ENCODE measurements at regions not wholly inside any gene's neighbourhood (a gene's known extent, or its start where the extent isn't known, plus 50 kb on each side); places are given as distances from the start of the nearest gene placed in this dataset.
"Not testable (repeated sequence)": the region's sequence is repeated elsewhere in the genome, so short reads cannot be mapped to it uniquely, and the experiment has no call there.

GRCh38 chr16:59552164-59552563, 818.0 kb upstream of the GOT2 start:
- no peak for DNase-seq (ENCODE audit: low read depth in 2 of 2)

- no peak for DNase-seq (ENCODE audit: low read depth in 2 of 2)
Measured at GRCh38 chr16:59545721-59546120, 811.6 kb upstream of the GOT2 start.

- no peak for DNase-seq (ENCODE audit: low read depth in 2 of 2)
Measured at GRCh38 chr16:59543641-59544040, 809.5 kb upstream of the GOT2 start.

- no peak for DNase-seq (ENCODE audit: low read depth in 2 of 2)
Measured at GRCh38 chr16:59540621-59541020, 806.5 kb upstream of the GOT2 start.

- no peak for DNase-seq (ENCODE audit: low read depth in 2 of 2)
Measured at GRCh38 chr16:59535298-59535697, 801.2 kb upstream of the GOT2 start.

DNA sequence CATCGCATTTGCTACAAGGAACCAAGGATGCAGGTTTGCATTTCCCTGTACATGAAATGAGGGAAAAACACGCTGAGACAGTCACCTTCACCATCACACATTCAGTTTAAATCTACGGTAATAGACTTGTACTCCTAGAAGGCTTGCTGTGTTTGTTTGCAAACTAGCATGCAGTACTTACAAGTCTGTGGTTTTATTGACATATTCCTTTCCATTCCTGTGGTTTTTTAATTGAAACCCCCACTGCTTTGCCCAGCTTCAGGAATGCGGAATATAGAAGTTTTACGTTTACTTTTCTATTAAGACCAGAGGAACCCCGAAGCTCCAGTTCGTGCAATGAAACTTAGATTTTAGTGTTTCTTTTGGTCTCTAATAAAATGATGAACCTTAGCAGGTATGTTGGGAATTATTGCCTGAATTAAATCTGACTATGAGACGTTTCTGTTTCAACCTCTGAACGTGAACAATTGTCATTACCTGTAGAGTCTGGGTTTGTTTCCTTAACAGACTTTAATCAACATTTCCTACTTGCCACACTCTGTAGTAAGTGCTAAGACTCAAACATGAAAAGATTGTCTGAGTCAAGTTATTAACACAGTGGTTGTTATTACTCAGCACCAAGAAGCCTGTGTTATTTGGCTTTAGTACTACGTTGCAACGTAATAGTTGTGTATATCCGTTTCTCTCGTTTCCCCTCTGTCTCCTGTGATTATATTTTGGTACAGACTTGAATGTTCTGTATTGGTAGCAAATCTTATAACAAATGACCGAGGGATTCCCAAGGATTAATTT, 793.3 kb upstream of the GOT2 start:
- no peak for DNase-seq (ENCODE audit: low read depth in 2 of 2)

GRCh38 chr16:59522826-59523225, 788.7 kb upstream of the GOT2 start:
- no peak for DNase-seq (ENCODE audit: low read depth in 2 of 2)

DNA sequence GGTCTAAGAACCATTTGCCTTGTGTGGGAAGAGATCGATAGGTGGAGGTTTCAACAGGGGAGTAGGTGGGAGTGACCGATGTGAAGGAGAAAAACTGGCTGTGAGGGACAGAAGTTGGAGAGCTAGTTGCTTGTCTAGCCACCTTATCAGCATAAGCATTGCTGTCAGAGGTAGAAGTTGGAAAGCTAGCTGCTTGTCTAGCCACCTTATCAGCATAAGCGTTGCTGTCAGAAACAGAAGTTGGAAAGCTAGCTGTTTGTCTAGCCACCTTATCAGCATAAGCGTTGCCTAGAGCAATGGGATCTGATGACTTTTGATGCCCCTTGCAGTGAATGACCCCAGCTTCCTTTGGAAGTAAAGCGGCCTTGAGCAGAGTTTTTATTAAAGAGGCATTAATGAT, 784.6 kb upstream of the GOT2 start:
- DNase-seq (ENCODE audit: low read depth in 2 of 2), result not testable (repeated sequence)

- no peak for DNase-seq (ENCODE audit: low read depth in 2 of 2)
Measured at GRCh38 chr16:59514651-59515050, 780.5 kb upstream of the GOT2 start.

DNA sequence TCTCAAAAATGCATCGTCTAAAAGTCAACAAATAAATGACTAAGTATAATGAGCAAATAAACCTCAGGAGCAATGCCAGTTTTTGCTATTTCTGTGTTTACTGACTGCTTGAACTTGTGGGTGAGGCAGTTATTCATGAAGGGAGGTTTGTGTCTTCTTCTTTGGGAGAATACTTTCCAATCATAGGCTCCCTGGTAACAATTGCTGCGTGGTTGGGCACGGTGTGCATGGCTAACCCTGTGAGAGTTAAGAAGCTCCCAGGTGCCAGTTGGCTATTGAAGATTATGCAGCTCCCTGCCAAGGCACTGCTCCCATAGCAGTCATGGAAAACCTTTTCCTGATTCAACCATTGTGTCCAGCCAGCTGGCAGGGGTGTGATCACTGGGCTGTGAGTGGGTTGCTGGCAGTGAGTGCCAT, 775.9 kb upstream of the GOT2 start:
- DNase-seq (ENCODE audit: low read depth in 2 of 2), result no peak

DNA sequence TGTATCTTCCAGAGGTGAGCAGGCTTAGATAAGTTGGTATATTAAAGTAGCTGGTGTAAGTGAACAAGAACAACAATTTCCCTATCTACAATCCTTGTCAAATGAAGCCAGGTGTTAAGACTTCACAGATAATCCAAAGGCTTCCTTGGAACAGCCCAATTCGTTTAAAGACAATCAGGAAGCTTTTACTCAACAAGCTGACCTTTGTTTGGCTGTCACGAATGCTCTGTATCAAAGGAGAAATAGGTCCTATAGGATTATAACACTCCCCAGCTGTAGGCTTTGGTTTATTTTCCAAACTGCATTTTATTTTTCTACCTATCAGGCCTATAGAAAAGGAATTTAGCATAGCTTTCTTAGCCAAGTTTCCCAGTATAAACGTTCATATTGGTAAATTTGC, 766.5 kb upstream of the GOT2 start:
- DNase-seq (ENCODE audit: low read depth in 2 of 2), result no peak

GRCh38 chr16:59487067-59487466, 753.0 kb upstream of the GOT2 start:
- no peak for DNase-seq (ENCODE audit: low read depth in 2 of 2)

DNA sequence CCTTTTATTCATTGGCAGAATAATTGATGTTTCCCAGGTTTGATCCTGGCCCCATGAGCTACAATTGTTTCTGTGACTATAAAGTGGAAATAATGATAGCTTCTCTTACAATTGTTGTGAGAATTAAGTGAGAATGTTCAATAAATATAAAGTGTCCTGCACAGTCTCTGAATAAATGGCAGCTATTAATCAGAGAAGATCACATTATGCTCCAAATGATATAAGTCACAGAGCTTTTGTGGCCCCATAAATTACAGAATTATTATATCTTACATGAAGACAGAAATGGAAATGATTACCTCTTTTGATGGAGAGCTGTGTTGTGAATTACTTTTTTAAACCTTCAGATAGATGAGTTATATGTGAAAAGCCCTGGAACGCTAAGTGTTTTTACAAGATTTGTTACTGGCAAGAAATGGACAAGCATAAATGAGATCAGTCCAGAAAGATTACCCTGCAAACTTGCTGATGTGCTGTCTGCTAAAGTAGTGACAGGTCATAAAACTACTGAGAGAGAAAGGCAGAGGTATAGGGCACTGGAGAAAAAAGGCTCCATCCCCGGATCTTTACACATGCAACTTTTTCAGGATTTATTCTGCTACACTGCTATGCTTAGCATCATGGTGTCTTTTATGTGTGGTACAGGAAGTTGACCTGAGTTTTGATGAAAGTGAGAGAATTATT, 750.9 kb upstream of the GOT2 start:
- no peak for DNase-seq (ENCODE audit: low read depth in 2 of 2)

DNA sequence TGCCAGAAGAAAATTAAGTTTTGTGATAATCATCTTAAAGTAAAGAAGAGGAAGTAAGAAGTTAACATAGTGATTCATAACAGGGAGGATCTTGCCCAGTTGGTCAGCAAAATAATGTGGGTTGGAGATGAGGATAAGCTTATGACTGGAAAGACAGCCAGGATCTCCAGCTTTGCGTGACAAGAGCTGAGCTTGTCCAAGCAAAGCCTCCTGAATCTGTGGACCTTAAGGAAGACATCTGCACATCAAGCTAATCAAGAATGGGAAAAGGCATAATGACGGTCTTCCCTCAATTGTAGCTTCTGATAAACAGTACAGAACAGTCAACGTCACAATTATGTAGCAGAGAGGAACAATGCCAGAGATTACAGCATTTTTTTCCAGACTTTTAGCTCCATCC, 744.7 kb upstream of the GOT2 start:
- no peak for DNase-seq (ENCODE audit: low read depth in 2 of 2)

GRCh38 chr16:59470556-59470955, 736.4 kb upstream of the GOT2 start:
- no peak for DNase-seq (ENCODE audit: low read depth in 2 of 2)

- DNase-seq (ENCODE audit: low read depth in 2 of 2), result no peak
Measured at GRCh38 chr16:59469266-59469665, 735.1 kb upstream of the GOT2 start.

- no peak for DNase-seq (ENCODE audit: low read depth in 2 of 2)
Measured at GRCh38 chr16:59463776-59464175, 729.7 kb upstream of the GOT2 start.

DNA sequence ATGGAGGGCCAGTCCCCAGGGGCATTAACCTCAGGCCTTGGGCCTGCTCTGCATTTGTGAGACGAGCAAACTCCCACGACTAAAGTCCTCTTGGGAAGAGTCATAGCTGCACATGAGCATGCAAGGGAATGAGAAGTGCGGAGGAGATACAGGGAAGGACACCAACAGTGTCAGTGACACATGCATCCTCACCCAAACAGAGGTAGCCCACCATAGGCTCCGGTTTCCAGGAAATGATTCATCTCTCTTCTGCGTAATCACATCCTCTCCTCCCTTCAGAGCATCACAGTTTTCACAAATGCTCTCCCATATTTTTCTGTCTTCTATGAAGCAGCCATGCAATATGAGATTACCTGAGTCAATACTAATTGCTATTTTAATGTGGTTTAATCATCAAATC, 725.7 kb upstream of the GOT2 start:
- DNase-seq (ENCODE audit: low read depth in 2 of 2), result no peak

DNA sequence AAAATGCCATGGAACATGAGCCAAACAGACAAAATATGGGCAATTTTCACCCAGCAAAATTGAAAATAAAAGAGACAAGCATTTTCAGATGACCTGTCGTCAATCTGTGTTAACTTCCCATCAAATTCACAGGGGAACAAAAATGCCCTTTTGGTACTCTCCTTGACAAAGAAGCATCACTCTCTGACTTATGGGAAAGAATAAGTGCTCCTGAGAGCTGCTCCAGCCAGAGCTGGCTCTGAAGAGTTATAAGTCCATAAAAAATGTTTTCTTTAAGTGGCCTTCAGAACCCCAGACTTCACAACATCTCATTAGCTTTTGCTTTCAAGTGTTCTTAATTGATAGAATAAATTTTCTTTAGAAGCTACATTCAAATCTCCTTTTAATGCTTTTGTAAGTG, 721.4 kb upstream of the GOT2 start:
- DNase-seq (ENCODE audit: low read depth in 2 of 2), result no peak

DNA sequence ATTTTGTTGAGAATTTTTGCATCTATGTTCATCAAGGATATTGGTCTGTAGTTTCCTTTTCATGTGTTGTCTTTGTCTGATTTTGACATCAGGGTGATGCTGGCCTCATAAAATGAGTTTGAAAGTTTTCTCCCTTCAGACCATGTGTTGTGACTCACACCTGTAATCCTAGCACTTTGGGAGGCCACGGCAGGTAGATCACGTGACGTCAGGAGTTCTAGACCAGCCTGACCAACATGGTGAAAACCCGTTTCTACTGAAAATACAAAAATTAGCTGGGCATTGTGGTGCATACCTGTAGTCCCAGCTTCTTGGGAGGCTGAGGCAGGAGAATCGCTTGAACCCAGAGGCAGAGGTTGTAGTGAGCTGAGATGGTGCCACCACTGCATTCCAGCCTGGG, 716.4 kb upstream of the GOT2 start:
- not testable (repeated sequence) for DNase-seq (ENCODE audit: low read depth in 2 of 2)

DNA sequence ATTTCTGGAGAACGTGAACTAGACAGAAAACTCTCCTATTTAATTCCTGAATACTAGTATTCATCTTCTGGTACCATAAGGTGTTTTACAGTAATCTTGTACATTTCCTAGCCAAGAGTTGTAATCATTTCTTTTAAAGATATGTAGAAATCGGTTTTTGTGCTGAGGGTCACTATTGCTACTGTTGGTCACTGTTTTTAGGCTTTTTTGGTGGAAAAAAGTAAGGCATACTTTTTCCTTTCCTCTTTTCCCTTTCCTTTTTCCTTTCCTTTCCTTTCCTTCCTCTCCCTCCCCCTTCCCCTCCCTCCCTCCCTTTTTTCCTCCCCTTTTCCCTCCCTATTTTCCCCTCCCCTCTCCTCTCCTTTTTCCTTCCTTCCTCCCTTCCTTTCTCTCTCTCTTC, 706.4 kb upstream of the GOT2 start:
- no peak for DNase-seq (ENCODE audit: low read depth in 2 of 2)

DNA sequence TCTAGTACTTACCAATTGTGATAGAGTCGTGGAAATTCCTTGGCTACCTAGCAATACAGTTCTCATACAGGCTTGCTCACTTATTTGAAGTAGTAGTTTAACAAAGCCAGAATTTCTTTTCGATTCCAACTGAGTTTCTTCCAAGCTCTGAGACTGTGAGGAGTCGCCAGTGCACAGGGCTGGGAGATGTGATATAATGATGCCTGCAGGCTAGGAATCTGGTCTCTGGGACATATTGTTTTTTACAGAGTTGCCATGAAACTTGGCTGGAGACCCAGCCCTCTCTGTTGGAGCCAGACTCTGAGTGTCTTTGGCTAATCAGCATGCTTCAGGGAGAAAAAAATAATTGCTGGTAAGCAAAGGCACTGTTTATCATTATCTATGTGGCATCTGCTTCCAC, 698.8 kb upstream of the GOT2 start:
- no peak for DNase-seq (ENCODE audit: low read depth in 2 of 2)

DNA sequence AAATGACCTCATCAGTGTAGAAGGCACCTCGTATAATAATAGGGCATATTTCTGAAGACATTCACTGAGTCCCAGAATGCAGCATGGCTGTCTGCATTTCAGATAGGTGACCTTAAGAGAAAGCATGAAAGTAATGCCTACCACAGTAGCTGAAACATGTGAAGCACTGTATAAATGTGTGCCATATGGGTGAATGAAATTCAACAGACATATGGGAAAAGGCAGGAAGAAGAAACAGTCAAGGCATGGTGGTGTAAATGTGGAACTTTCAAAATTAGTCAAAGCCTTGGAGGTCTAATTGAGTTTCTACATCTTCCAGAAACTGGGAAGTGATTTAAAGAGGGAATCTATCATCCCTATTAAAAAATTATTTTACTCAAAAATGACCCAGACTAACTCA, 698.2 kb upstream of the GOT2 start:
- no peak for DNase-seq (ENCODE audit: low read depth in 2 of 2)
